ENCODE measurements at regions not wholly inside any gene's neighbourhood (a gene's known extent, or its start where the extent isn't known, plus 50 kb on each side); places are given as distances from the start of the nearest gene placed in this dataset.
A peak's percentile ranks its signal among the peaks of the same experiment; 100 is the strongest.

- Histone ChIP-seq H3K9me3 (no peaks in the 10 kb centered on the region), H3K27ac (no peak overlapping the region), H3K4me1 (no peaks in the 10 kb centered on the region), H3K4me3 (no peak overlapping the region), H3K36me3 (no peaks in the 10 kb centered on the region), H3K27me3 (peaks cover 0 to 26% of the 10 kb centered on the region in 2 donors)
- ATAC-seq (no peak), DNase-seq (no peak)
- intact Hi-C loops (cut with DNase I), result no loop called here
- TF ChIP-seq CTCF (IDR thresholded peaks at IDR 0.05), result no peak
These were observed 218.9 kb upstream of the RBM19 start for GRCh38 chr12:114185036-114185435.

GRCh38 chr12:114174326-114174725 is 208.2 kb upstream of the RBM19 start:
- H3K27me3 ChIP-seq, result no peaks in the 10 kb centered on the region
- ATAC-seq (no peak), DNase-seq (no peak)
- H3K36me3 ChIP-seq, result no peaks in the 10 kb centered on the region
- intact Hi-C loops (cut with DNase I), result no loop called here
- no peak for TF ChIP-seq CTCF (IDR thresholded peaks at IDR 0.05)
- H3K4me1 ChIP-seq, result no peaks in the 10 kb centered on the region
- H3K9me3 ChIP-seq, result no peaks in the 10 kb centered on the region
- H3K4me3 ChIP-seq, result no peak overlapping the region
- H3K27ac ChIP-seq, result no peak overlapping the region

- Histone ChIP-seq H3K27ac (no peak overlapping the region), H3K4me1 (no peaks in the 10 kb centered on the region), H3K4me3 (no peak overlapping the region), H3K27me3 (no peaks in the 10 kb centered on the region), H3K36me3 (no peaks in the 10 kb centered on the region), H3K9me3 (no peaks in the 10 kb centered on the region)
- intact Hi-C loops (cut with DNase I), result no loop called here
- ATAC-seq, result no peak
- no peak for TF ChIP-seq CTCF (IDR thresholded peaks at IDR 0.05)
- DNase-seq, result no peak
These were observed 206.0 kb upstream of the RBM19 start for GRCh38 chr12:114172135-114172534.

- Histone ChIP-seq H3K27me3 (no peaks in the 10 kb centered on the region), H3K9me3 (no peaks in the 10 kb centered on the region), H3K36me3 (no peaks in the 10 kb centered on the region), H3K4me1 (no peaks in the 10 kb centered on the region), H3K4me3 (no peak overlapping the region), H3K27ac (no peak overlapping the region)
- intact Hi-C loops (cut with DNase I), result loop anchor here in 1 of 2 donors (10.0 kb wide), 1 partner anchor 337 kb away; no protein-coding TSS in a partner anchor
- DNase-seq, result no peak
- peak; percentile 64 for ATAC-seq
- no peak for TF ChIP-seq CTCF (IDR thresholded peaks at IDR 0.05)
These were observed 201.9 kb upstream of the RBM19 start for GRCh38 chr12:114168061-114168460.

GRCh38 chr12:114167431-114167830 is 201.3 kb upstream of the RBM19 start:
- Histone ChIP-seq H3K9me3 (no peaks in the 10 kb centered on the region), H3K4me1 (no peaks in the 10 kb centered on the region), H3K27ac (no peak overlapping the region), H3K4me3 (no peak overlapping the region), H3K36me3 (no peaks in the 10 kb centered on the region), H3K27me3 (no peaks in the 10 kb centered on the region)
- ATAC-seq (no peak), DNase-seq (no peak)
- TF ChIP-seq CTCF (IDR thresholded peaks at IDR 0.05), result no peak
- intact Hi-C loops (cut with DNase I), result loop anchor here in 1 of 2 donors (10.0 kb wide), 1 partner anchor 337 kb away; no protein-coding TSS in a partner anchor

All from left lung (tissue), 4 donors.